ENCODE measurements at regions not wholly inside any gene's neighbourhood (a gene's known extent, or its start where the extent isn't known, plus 50 kb on each side); places are given as distances from the start of the nearest gene placed in this dataset.
"Not testable (repeated sequence)": the region's sequence is repeated elsewhere in the genome, so short reads cannot be mapped to it uniquely, and the experiment has no call there.

DNA sequence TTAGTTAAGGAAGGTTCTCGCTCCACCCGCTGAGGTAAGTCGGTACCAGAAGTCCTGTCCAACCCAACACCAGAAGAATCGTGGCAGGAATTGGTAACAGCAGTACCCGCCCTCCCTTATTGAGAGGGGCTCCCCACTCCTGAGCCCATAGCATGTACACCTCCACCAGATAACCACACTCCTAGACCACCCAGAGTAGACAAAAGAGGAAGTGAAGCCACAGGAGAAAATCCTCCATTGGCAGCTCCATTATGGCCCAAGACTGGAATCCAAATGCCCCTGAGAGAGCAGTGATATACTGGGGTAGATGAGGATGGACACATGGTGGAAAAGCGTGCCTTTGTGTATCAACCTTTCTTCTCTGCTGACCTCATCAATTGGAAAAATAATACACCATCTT is 106.1 kb upstream of the EPB41L4A start:
- TF ChIP-seq ZNF274 (IDR thresholded peaks at IDR 0.05; ENCODE audit: low read depth, low read length), result no peak
- H3K4me3 ChIP-seq (ENCODE audit: low read length), result peak overlapping the region; percentile 65; the same call in 1 of the 2 replicates

DNA sequence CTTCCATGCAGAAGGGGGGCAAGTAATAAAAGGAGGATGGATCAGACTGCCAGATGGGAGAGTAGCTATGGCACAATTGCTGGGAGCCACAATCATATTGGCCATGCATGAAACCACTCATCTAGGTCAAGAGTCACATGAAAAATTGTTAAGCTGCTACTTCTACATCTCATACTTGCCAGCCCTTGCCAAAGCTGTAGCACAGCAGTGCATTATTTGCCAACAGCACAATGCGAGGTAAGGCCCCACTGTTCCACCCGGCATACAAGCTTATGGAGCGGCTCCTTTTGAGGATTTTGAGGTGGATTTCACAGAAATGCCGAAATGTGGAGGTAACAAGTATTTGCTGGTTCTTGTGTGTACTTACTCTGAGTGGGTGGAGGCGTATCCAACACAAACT is 109.9 kb upstream of the EPB41L4A start:
- TF ChIP-seq ZNF274 (IDR thresholded peaks at IDR 0.05; ENCODE audit: low read depth, low read length), result no peak
- H3K4me3 ChIP-seq (ENCODE audit: low read length), result no peak overlapping the region

DNA sequence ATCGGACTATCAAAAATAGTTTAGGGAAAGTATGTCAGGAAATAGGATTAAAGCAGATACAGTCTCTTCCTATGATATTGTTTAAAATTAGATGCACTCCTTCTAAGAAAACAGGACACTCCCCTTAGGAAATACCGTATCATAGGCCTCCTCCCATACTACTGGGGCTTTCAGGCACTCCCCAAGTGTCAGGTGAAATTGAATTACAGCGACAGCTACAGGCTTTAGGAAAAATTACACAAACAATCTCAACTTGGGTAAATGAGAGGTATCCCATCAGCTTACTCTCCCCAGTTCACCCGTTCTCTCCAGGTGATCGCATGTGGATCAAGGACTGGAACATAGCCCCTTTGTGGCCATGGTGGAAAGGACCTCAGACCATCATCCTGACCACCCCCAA is 110.4 kb upstream of the EPB41L4A start:
- no peak overlapping the region for H3K4me3 ChIP-seq (ENCODE audit: low read length)
- no peak for TF ChIP-seq ZNF274 (IDR thresholded peaks at IDR 0.05; ENCODE audit: low read depth, low read length)

DNA sequence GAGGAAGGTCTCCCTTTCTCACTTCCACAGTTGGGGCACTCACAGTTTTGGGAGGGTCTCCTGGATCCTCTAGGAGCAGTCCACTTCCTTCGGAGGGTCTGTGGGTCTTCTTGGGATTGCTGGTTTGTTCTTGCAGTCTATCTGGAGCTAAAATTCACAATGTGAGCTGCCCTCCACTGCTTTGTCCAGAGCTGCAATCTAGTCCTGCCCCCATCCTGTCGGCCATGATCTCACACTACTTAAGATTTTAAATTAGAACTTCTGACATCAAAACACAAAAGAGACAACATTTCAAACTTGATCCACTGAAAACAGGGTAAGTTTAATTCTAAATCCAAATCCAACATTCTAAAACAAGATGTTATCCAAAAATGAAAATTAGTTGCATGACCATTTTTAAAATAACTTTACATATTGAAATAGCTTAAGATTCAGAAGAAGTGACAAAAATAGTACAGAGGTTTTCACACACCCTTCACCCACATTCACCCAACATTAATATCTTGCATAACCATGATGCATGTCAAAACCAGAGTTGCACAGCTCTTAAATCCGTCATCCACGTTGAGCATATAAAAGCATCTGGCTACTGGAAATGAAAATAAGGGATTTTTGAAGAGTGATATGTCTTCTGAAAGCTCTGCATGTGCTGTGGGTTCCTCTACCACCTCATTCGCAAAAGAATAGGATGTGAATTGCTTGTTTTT is 113.7 kb upstream of the EPB41L4A start:
- no peak overlapping the region for H3K4me3 ChIP-seq (ENCODE audit: low read length)
- no peak for TF ChIP-seq ZNF274 (IDR thresholded peaks at IDR 0.05; ENCODE audit: low read depth, low read length)

DNA sequence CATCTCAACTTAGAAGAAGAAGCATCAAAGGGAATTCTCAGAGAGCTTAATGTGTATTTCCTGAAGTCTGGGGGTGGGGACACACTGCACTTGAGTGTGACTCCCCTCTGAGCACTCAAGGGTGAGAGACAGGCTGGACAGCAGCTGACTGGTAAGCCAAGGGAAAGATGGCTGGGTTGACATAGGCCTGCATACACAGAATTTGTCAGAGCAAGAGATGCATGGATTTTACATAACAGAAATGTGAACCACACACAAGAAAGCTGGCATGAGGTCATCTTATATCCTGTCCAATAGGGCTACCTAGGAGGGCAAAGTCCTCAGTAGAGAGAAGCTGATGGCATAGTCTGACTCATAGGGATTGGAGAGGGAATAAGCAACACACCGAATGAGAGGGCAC is 114.3 kb upstream of the EPB41L4A start:
- H3K4me3 ChIP-seq (ENCODE audit: low read length), result no peak overlapping the region
- TF ChIP-seq ZNF274 (IDR thresholded peaks at IDR 0.05; ENCODE audit: low read depth, low read length), result no peak

DNA sequence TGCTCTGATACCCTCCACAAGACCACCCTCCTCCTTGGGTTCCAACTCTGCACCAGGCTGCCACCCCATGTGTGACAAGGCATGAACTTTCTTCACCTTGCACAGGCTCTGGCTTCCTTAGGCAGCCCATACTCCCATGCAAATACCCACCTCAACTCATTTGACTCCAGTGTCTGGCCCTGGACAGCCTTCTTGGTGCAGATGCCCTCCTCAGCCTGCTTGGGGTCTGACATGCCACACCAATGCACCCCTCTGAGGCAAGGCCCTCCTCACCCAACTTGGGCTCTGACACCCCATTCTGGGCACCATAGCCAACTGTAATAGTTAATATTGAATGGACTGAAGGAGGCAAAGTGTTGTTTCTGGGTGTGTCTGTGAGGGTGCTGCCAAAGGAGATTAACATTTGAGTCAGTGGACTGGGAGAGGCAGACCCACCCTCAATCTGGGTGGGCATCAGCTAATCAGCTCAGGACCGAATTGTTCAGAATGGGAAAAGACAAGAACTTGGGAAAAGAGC is 115.0 kb upstream of the EPB41L4A start:
- TF ChIP-seq ZNF274 (IDR thresholded peaks at IDR 0.05; ENCODE audit: low read depth, low read length), result no peak
- no peak overlapping the region for H3K4me3 ChIP-seq (ENCODE audit: low read length)

DNA sequence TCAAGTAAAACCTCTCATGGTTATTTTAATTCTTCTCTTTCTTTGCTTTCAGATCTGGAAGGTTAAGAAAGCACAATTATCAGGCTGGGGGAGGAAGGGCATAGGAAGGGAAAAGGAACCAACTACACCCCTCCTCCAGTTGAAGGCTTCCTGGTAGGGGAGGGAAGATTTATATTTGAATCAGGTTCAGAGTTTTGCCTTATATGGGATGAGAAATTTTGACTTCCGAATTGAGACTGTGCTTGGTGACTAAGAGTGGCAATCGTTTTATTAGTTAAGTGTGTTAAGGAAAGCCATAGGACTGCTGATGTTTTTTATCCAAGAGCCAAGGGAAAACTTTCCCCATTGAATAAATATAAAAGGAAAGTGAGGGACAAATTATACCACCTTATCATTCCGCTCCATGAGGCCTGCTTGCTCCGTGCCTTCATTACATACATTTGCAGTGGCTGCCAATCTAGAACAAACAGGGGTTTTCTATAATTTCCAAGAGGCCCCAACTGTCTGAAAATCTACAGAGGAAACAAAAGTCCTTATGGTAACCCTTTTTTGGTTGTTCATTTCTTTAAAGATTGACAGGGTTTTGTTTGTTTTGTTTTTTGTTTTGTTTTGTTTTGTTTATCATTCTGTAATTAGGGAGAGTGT is 115.7 kb upstream of the EPB41L4A start:
- TF ChIP-seq ZNF274 (IDR thresholded peaks at IDR 0.05; ENCODE audit: low read depth, low read length), result no peak
- no peak overlapping the region for H3K4me3 ChIP-seq (ENCODE audit: low read length)

DNA sequence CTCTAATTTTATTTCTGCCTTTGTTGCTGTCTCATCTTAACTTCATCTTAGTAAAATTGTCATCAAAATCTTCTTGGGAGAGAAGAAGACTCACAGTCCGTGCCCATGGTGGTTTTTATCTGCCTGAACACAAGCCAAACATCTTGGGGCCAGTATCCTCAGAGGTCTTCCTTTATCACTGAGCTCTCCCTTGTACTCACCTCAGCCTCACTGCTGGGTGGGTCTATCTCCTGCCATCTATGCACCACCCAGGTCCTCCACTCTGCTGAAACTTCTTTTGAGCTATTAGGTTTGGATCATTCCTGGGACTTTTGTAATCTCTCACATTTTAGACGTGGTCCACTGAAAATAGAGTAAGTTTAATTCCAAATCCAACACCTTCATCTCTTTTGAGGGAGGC is 116.3 kb upstream of the EPB41L4A start:
- no peak overlapping the region for H3K4me3 ChIP-seq (ENCODE audit: low read length)
- no peak for TF ChIP-seq ZNF274 (IDR thresholded peaks at IDR 0.05; ENCODE audit: low read depth, low read length)

DNA sequence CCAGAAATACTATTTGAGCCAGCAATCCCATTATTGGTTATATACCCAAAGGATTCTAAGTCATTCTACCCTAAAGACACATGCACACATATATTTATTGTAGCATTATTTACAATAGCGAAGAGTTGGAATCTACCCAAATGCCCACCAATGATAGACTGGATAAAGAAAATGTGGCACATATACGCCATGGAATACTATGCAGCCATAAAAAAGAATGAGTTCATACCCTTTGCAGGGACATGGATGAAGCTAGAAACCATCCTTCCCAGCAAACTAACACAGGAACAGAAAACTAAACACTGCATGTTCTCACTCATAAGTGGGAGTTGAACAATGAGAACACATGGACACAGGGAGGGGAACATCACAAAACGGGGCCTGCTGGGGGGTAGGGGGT is 125.5 kb upstream of the EPB41L4A start:
- H3K4me3 ChIP-seq (ENCODE audit: low read length), result not testable (repeated sequence)

DNA sequence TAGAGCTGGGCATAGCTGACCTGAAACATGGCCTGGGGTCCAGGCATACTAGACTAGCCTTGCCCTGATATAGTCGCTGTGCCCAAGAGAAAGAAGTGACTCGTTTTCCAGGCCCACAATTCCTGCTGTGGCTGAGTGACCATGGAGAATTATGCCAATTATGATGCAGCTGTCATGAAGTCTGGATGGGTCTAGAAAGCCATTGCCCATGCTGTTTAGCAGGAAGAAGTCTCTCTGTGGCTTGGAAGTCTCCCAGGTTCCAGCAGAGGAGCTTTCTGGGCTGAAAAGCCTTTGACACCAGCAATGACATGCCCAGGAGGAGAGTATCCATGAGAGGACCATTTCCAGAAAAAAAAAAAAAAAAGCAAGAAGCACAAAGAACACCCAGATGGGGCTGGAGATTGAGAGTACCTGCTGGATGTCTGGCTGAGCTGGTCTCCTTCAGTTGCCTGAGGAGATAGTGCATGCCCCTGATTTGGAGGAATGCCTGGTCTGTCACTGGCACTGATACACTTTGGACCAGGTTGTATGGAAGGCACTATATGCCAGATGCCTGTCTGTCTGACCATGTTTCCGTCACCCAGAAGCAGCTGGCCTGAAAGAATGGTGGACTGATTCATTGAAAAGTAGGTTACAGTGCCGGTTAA is 128.0 kb upstream of the EPB41L4A start:
- TF ChIP-seq ZNF274 (IDR thresholded peaks at IDR 0.05; ENCODE audit: low read depth, low read length), result no peak
- H3K4me3 ChIP-seq (ENCODE audit: low read length), result no peak overlapping the region

DNA sequence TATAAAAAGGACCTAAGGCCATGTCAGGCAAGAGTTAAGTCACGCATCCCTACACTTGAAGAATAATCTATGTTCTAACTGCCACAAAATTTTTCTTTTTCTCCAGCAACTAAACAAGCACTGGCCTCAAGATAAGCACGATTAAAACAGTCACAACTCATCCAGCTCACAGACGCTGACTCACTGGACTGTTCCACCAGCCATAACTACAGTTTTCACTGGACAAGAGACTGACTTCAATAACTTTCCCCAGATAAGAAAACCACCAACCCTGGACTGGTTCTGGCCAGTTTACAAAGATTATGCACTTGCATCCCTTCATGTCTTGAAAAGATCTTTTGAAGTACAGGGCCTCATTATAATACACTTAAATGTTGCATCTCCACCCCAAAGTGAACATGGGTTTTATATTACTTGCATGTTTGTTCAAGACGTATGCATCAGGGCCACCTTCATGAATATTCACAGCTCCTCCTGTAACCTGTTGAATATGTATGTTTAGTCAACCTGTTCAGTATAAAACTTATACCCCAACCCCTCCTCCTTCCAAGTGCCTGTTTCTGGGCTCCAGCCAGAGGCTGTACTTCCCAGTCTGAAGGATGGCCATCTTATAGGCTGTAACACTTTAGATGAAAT is 129.3 kb upstream of the EPB41L4A start:
- TF ChIP-seq ZNF274 (IDR thresholded peaks at IDR 0.05; ENCODE audit: low read depth, low read length), result no peak
- no peak overlapping the region for H3K4me3 ChIP-seq (ENCODE audit: low read length)

DNA sequence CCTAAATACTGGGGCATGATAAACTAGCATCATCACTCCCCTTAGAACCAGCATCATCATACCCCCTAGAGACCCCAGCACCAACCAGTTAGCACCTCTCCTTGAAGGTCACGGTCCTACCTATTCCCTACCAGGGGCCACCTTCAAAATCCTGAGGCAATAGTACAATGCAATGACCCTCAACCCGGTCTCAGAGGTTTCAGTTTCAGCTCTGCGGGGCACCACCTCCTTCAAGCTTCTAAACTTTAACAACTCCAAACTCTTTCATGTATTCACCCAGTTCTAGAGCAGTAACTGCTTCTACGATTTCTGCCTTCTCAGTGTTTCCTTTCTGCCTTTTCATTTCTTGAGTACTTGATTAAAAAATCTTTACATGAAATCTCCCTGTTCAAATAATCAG is 130.1 kb upstream of the EPB41L4A start:
- no peak overlapping the region for H3K4me3 ChIP-seq (ENCODE audit: low read length)

DNA sequence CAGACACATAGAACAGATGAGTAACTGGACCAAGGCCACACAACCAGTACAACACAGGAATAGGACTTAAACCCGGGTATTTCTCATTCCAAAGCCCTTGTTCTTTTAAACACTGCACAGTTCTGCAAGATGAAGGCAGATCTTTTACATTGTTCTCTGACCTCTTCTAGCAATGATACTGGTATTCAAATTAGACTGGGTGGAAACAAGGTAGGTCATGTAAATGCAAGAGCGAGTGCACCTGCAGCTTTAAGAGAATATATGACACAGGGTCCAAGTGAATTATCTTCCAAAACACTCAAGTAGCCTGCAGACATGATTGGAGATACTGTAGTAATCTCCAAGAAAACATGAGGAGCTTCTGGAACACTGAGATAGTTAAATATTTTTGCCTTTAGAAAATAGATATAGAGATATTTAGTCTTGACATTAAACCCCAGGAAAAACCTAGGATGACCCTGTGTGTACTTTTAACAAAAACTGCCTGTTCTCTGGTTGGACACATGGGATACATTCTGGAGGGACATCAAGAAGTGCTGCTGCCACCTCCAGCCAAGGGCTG is 130.6 kb upstream of the EPB41L4A start:
- no peak overlapping the region for H3K4me3 ChIP-seq (ENCODE audit: low read length)
- no peak for TF ChIP-seq ZNF274 (IDR thresholded peaks at IDR 0.05; ENCODE audit: low read depth, low read length)

More for the DNA sequence above, 130.1 kb upstream of the EPB41L4A start:
- TF ChIP-seq ZNF274 (IDR thresholded peaks at IDR 0.05; ENCODE audit: low read depth, low read length), result no peak

DNA sequence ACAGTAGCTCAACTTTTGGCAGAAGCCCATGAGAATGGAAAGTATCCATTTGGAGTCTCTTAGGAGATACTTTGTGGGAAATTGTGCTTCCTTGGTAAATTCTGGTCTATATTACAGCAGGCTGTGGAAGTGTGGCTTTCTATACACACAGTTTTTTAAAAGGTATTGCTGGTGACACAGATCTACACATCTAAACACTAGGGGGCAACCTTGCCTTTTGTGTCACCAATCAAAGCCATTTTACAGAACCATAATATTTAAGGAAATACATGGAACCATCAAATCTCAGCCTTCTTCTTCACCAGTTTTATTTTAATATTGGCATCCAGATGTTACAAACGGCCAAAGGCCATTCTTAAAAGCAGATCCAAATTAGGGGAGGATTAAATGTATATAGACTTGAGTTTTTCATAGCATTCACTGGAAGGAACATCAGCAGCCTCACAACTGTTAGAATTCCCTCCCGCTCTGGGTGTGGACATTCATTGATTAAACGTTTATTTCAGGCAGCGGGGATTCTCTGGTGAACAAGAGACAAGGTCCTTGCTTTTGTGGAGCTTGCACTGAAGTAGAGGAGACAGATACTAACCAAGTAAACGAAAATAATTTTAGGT is 132.4 kb upstream of the EPB41L4A start:
- no peak overlapping the region for H3K4me3 ChIP-seq (ENCODE audit: low read length)

More for the DNA sequence above, 132.4 kb upstream of the EPB41L4A start:
- TF ChIP-seq ZNF274 (IDR thresholded peaks at IDR 0.05; ENCODE audit: low read depth, low read length), result no peak

Data from GM08714 (cell line).